ENCODE measurements at regions not wholly inside any gene's neighbourhood (a gene's known extent, or its start where the extent isn't known, plus 50 kb on each side); places are given as distances from the start of the nearest gene placed in this dataset.

- no peak overlapping the region for H3K4me3 ChIP-seq (ENCODE audit: low read length)
Observed at GRCh38 chr1:199758626-199759255, 268.8 kb upstream of the NR5A2 start.

GRCh38 chr1:199759268-199759730 lies 268.2 kb upstream of the NR5A2 start:
- H3K4me3 ChIP-seq (ENCODE audit: low read length): no peak overlapping the region
- no peak for TF ChIP-seq ZNF274 (IDR thresholded peaks at IDR 0.05; ENCODE audit: low read depth, low read length)

More at GRCh38 chr1:199758626-199759255, 268.8 kb upstream of the NR5A2 start:
- no peak for TF ChIP-seq ZNF274 (IDR thresholded peaks at IDR 0.05; ENCODE audit: low read depth, low read length)

GRCh38 chr1:199762572-199762971 lies 264.9 kb upstream of the NR5A2 start:
- no peak for TF ChIP-seq ZNF274 (IDR thresholded peaks at IDR 0.05; ENCODE audit: low read depth, low read length)
- H3K4me3 ChIP-seq (ENCODE audit: low read length): no peak overlapping the region

GRCh38 chr1:199766218-199766792 lies 261.2 kb upstream of the NR5A2 start:
- no peak overlapping the region for H3K4me3 ChIP-seq (ENCODE audit: low read length)
- no peak for TF ChIP-seq ZNF274 (IDR thresholded peaks at IDR 0.05; ENCODE audit: low read depth, low read length)

- H3K4me3 ChIP-seq (ENCODE audit: low read length): no peak overlapping the region
- TF ChIP-seq ZNF274 (IDR thresholded peaks at IDR 0.05; ENCODE audit: low read depth, low read length): no peak
Observed at GRCh38 chr1:199767700-199768099, 259.8 kb upstream of the NR5A2 start.

- TF ChIP-seq ZNF274 (IDR thresholded peaks at IDR 0.05; ENCODE audit: low read depth, low read length): no peak
- H3K4me3 ChIP-seq (ENCODE audit: low read length): no peak overlapping the region
Observed at GRCh38 chr1:199774433-199775089, 252.9 kb upstream of the NR5A2 start.

GRCh38 chr1:199776768-199777497 lies 250.6 kb upstream of the NR5A2 start:
- no peak overlapping the region for H3K4me3 ChIP-seq (ENCODE audit: low read length)
- TF ChIP-seq ZNF274 (IDR thresholded peaks at IDR 0.05; ENCODE audit: low read depth, low read length): no peak

- no peak for TF ChIP-seq ZNF274 (IDR thresholded peaks at IDR 0.05; ENCODE audit: low read depth, low read length)
- no peak overlapping the region for H3K4me3 ChIP-seq (ENCODE audit: low read length)
Observed at GRCh38 chr1:199778324-199778955, 249.1 kb upstream of the NR5A2 start.

- no peak overlapping the region for H3K4me3 ChIP-seq (ENCODE audit: low read length)
- no peak for TF ChIP-seq ZNF274 (IDR thresholded peaks at IDR 0.05; ENCODE audit: low read depth, low read length)
Observed at GRCh38 chr1:199780091-199780490, 247.4 kb upstream of the NR5A2 start.

- no peak for TF ChIP-seq ZNF274 (IDR thresholded peaks at IDR 0.05; ENCODE audit: low read depth, low read length)
- no peak overlapping the region for H3K4me3 ChIP-seq (ENCODE audit: low read length)
Observed at GRCh38 chr1:199780948-199781670, 246.4 kb upstream of the NR5A2 start.

GRCh38 chr1:199784138-199784895 lies 243.2 kb upstream of the NR5A2 start:
- no peak overlapping the region for H3K4me3 ChIP-seq (ENCODE audit: low read length)
- TF ChIP-seq ZNF274 (IDR thresholded peaks at IDR 0.05; ENCODE audit: low read depth, low read length): no peak

- no peak for TF ChIP-seq ZNF274 (IDR thresholded peaks at IDR 0.05; ENCODE audit: low read depth, low read length)
- H3K4me3 ChIP-seq (ENCODE audit: low read length): no peak overlapping the region
Observed at GRCh38 chr1:199786695-199787094, 240.8 kb upstream of the NR5A2 start.

GRCh38 chr1:199789141-199789540 lies 238.4 kb upstream of the NR5A2 start:
- no peak for TF ChIP-seq ZNF274 (IDR thresholded peaks at IDR 0.05; ENCODE audit: low read depth, low read length)
- no peak overlapping the region for H3K4me3 ChIP-seq (ENCODE audit: low read length)

All from GM08714 (cell line).